Keratinocyte (primary cell): ENCODE measurements at regions not wholly inside any gene's neighbourhood (a gene's known extent, or its start where the extent isn't known, plus 50 kb on each side); places are given as distances from the start of the nearest gene placed in this dataset.

ENCODE experiments used
- EZH2 ChIP-seq: IDR thresholded peaks from one replicate; pipeline ENCODE4 v1.6.1; 2012; ENCODE audit warnings: inconsistent platforms, mild to moderate bottlenecking, low read length, moderate library complexity
- TF ChIP-seq, protein P1 (sequence below), 3 experiments: IDR thresholded peaks in 1 of 3; conservative IDR thresholded peaks in 1 of 3; optimal IDR thresholded peaks in 1 of 3; 2 replicates in 2 of 3; 3 replicates in 1 of 3; pipeline versions ENCODE3 to v1.5.1; 2011; ENCODE audit warnings: low read length in 3 of 3, mild to moderate bottlenecking in 3 of 3, moderate library complexity in 2 of 3, control low read depth in 1 of 3, inconsistent platforms in 1 of 3; ENCODE audit not compliant: insufficient read depth in 2 of 3; ENCODE audit errors: extremely low read depth in 1 of 3

DNA sequence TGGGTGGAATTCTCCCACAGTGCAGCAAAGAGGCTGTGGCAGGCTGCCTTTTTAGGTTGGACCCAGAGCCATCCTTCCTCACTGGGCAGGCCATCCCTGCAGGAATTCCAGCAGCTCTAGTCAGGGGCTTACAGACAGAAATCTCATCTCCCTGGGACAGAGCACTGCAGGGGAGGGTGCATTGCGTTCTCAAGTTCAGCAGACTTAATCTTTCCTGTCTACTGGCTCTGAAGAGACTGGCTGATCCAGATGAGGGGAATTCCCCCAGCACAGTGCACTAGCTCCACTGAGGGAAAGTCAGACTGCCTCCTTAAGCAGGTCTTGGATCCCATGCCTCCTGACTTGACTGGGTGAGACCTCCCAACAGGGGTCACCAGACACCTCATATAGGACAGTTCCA, 899.7 kb upstream of the VRK2 start:
- TF ChIP-seq, protein P1, sequence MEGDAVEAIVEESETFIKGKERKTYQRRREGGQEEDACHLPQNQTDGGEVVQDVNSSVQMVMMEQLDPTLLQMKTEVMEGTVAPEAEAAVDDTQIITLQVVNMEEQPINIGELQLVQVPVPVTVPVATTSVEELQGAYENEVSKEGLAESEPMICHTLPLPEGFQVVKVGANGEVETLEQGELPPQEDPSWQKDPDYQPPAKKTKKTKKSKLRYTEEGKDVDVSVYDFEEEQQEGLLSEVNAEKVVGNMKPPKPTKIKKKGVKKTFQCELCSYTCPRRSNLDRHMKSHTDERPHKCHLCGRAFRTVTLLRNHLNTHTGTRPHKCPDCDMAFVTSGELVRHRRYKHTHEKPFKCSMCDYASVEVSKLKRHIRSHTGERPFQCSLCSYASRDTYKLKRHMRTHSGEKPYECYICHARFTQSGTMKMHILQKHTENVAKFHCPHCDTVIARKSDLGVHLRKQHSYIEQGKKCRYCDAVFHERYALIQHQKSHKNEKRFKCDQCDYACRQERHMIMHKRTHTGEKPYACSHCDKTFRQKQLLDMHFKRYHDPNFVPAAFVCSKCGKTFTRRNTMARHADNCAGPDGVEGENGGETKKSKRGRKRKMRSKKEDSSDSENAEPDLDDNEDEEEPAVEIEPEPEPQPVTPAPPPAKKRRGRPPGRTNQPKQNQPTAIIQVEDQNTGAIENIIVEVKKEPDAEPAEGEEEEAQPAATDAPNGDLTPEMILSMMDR (optimal IDR thresholded peaks at IDR 0.05 in 1 of 3, IDR thresholded peaks at IDR 0.05 in 1 of 3, conservative IDR thresholded peaks at IDR 0.05 in 1 of 3; ENCODE audit: extremely low read depth in 1 of 3, insufficient read depth in 2 of 3, low read length in 3 of 3) = no peak
- no peak for TF ChIP-seq EZH2
